Ovary (tissue), 3 donors: ENCODE measurements at regions not wholly inside any gene's neighbourhood (a gene's known extent, or its start where the extent isn't known, plus 50 kb on each side); places are given as distances from the start of the nearest gene placed in this dataset.
"Not testable (repeated sequence)": the region's sequence is repeated elsewhere in the genome, so short reads cannot be mapped to it uniquely, and the experiment has no call there.

Experiments used
- EP300 ChIP-seq: sonication (generic); formaldehyde crosslinking; IDR thresholded peaks from one replicate; pipeline ENCODE4 v1.6.1; 2017; ENCODE audit warnings: antibody characterized with exemption
- POLR2A ChIP-seq: fragments of 450-650 bp; IDR thresholded peaks from one replicate; pipeline ENCODE4 v1.6.1; 2017; ENCODE audit warnings: antibody characterized with exemption, mild to moderate bottlenecking, moderate library complexity
- TF ChIP-seq, protein P1 (sequence below), 3 donors: fragments of 450-650 bp in 2 of 3; fragments of 200-600 bp in 1 of 3; IDR thresholded peaks; one replicate each; pipeline versions ENCODE4 v1.5.1 to v1.8.0; 2016 to 2022; ENCODE audit warnings: antibody characterized with exemption in 3 of 3, mild to moderate bottlenecking in 1 of 3
- donor health status: DM: no; HTN: no; CAD: no.

DNA sequence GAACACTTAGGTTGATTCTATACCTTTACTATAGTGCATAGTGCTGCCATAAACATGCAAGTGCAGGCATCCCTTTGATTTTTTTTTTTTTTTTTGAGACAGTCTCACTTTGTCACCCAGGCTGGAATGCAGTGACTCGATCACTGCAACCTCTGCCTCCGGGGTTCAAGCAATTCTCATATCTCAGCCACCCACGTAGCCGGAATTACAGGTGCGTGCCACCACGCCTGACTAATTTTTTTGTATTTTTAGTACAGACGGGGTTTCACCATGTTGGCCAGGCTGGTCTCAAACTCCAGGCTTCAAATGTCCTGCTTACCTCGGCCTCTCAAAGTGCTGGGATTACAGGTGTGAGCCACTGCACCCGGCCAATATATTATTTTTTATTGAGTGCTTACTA lies 140.0 kb upstream of the OLIG3 start:
- TF ChIP-seq, protein P1, sequence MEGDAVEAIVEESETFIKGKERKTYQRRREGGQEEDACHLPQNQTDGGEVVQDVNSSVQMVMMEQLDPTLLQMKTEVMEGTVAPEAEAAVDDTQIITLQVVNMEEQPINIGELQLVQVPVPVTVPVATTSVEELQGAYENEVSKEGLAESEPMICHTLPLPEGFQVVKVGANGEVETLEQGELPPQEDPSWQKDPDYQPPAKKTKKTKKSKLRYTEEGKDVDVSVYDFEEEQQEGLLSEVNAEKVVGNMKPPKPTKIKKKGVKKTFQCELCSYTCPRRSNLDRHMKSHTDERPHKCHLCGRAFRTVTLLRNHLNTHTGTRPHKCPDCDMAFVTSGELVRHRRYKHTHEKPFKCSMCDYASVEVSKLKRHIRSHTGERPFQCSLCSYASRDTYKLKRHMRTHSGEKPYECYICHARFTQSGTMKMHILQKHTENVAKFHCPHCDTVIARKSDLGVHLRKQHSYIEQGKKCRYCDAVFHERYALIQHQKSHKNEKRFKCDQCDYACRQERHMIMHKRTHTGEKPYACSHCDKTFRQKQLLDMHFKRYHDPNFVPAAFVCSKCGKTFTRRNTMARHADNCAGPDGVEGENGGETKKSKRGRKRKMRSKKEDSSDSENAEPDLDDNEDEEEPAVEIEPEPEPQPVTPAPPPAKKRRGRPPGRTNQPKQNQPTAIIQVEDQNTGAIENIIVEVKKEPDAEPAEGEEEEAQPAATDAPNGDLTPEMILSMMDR (IDR thresholded peaks at IDR 0.05) = not testable (repeated sequence)
- TF ChIP-seq POLR2A, EP300: not testable (repeated sequence)
